ENCODE measurements at regions not wholly inside any gene's neighbourhood (a gene's known extent, or its start where the extent isn't known, plus 50 kb on each side); places are given as distances from the start of the nearest gene placed in this dataset.

- in situ Hi-C loops (cut with HindIII; ENCODE audit: extremely low pct_ligation_motif_present, low pct_unique_long_range_greater_than_20kb), result loop anchor here (25.0 kb wide), 1 partner anchor 1257 kb away; no protein-coding TSS in a partner anchor
- peak; percentile 85 for DNase-seq (ENCODE audit: low spot score)
- ATAC-seq, result peak; percentile 90
- intact Hi-C loops (cut with micrococcal nuclease; ENCODE audit: unreplicated experiment), result loop anchor here (2.0 to 10.0 kb wide), 2 partner anchors 50 to 120 kb away; partner anchors contain the start of genes ISCA1 and TUT7
- H3K4me2 ChIP-seq (ENCODE audit: low read depth, low read length), result peak overlapping the region; percentile 86
- H4K20me1 ChIP-seq (ENCODE audit: insufficient read depth, low read length), result no peaks in the 10 kb centered on the region
- H3K9ac ChIP-seq (ENCODE audit: insufficient read depth, low read depth, low read length), result no peak overlapping the region
- no peaks in the 10 kb centered on the region for H3K27me3 ChIP-seq (ENCODE audit: control insufficient read depth in 1 of 2, insufficient read depth in 2 of 2, low read length in 2 of 2)
- no peaks in the 10 kb centered on the region for H3K9me3 ChIP-seq (ENCODE audit: low read length)
- ChIA-PET POLR2A (interaction anchor here (0.9 to 2.9 kb wide), 9 partner anchors 9 to 1208 kb away, joined by 3 to 15 read pairs (median 4); partner anchors contain the start of gene ISCA1), CTCF (ENCODE audit: low intra/inter-chr PET ratio, low total read pairs) (no interaction called here)
- peaks cover 63% of the 10 kb centered on the region for H3K4me1 ChIP-seq (ENCODE audit: insufficient read depth, low read length)
- 0% methylated on average over 2 of the region's 2 CpGs for WGBS (ENCODE audit: low lambda C conversion rate)
- peak overlapping the region in 2 of 3 experiments; percentile 32 to 47; a peak in 1 of 6 replicates for H3K4me3 ChIP-seq (replicated peaks in 1 of 3; ENCODE audit: insufficient read depth in 1 of 3, low read depth in 2 of 3, low read length in 3 of 3)
- BruUV-seq (replicated peaks), result no TSS peak
- H3K36me3 ChIP-seq (replicated peaks in 1 of 2; ENCODE audit: control insufficient read depth in 1 of 2, insufficient read depth in 2 of 2, low read length in 2 of 2), result no peaks in the 10 kb centered on the region
- H3K79me2 ChIP-seq (ENCODE audit: insufficient read depth, low read length), result no peaks in the 10 kb centered on the region
- peak overlapping the region; percentile 59 for H3K27ac ChIP-seq (ENCODE audit: extremely low read length, insufficient read depth, low read length)
- no peak overlapping the region for H2AFZ ChIP-seq (ENCODE audit: low read length)
- FAIRE-seq, result peak; percentile 89
- peak; percentile 98 for TF ChIP-seq FOXP4 (CRISPR knock-in tag; IDR thresholded peaks at IDR 0.05)
- 0 out of 2 replicates have a peak, but pooled peaks have one; percentile 61 for TF ChIP-seq MBD4 (IDR thresholded peaks at IDR 0.05; ENCODE audit: borderline replicate concordance, low read length)
- TF ChIP-seq DMTF1 (CRISPR knock-in tag; IDR thresholded peaks at IDR 0.05), result no peak
- no peak for TF ChIP-seq HIVEP1 (CRISPR knock-in tag; IDR thresholded peaks at IDR 0.05)
- no peak for TF ChIP-seq SP2 (CRISPR knock-in tag; IDR thresholded peaks at IDR 0.05)
- TF ChIP-seq ZNF614 (CRISPR knock-in tag; IDR thresholded peaks at IDR 0.05; ENCODE audit: borderline replicate concordance), result peak; percentile 73; the same call in 1 of the 2 replicates
- peak; percentile 83 for TF ChIP-seq ZFP36 (IDR thresholded peaks at IDR 0.05; ENCODE audit: borderline replicate concordance, low read depth, low read length, partially characterized antibody)
- peak; percentile 69; the same call in 1 of the 2 replicates for TF ChIP-seq PRDM10 (CRISPR knock-in tag; IDR thresholded peaks at IDR 0.05; ENCODE audit: low read depth)
- TF ChIP-seq ZNF3 (CRISPR knock-in tag; IDR thresholded peaks at IDR 0.05), result peak; percentile 74
- peak; percentile 97 for TF ChIP-seq FOXJ3 (CRISPR knock-in tag; IDR thresholded peaks at IDR 0.05; ENCODE audit: borderline replicate concordance)
- TF ChIP-seq ZNF207 (IDR thresholded peaks at IDR 0.05; ENCODE audit: borderline replicate concordance), result no peak
- 0 out of 2 replicates have a peak, but pooled peaks have one; percentile 16 for TF ChIP-seq NFYC (CRISPR knock-in tag; IDR thresholded peaks at IDR 0.05)
- TF ChIP-seq ATF2 (CRISPR knock-in tag; IDR thresholded peaks at IDR 0.05), result peak; percentile 56; the same call in 1 of the 2 replicates
- TF ChIP-seq IRF2 (CRISPR knock-in tag; IDR thresholded peaks at IDR 0.05), result peak; percentile 74
These were observed 50.9 kb upstream of the TUT7 start for GRCh38 chr9:86405086-86405491.

Measured in HepG2 (cell line).